GM11168 (cell line): ENCODE measurements at regions not wholly inside any gene's neighbourhood (a gene's known extent, or its start where the extent isn't known, plus 50 kb on each side); places are given as distances from the start of the nearest gene placed in this dataset.
"Not testable (repeated sequence)": the region's sequence is repeated elsewhere in the genome, so short reads cannot be mapped to it uniquely, and the experiment has no call there.

ENCODE experiments used
- in situ Hi-C: fragments of 300-500 bp; cut with MboI; formaldehyde crosslinking; loops from one replicate; pipeline ENCODE4 v1.12.0; 2022; ENCODE audit warnings: low sequenced_read_pairs; ENCODE audit not compliant: unreplicated experiment

- in situ Hi-C loops = no loop called here
These were observed 97.2 kb downstream of the SLC4A3 start for GRCh38 chr2:219724628-219725027.

- in situ Hi-C loops = no loop called here
These were observed 99.5 kb downstream of the SLC4A3 start for GRCh38 chr2:219726916-219727315.

- in situ Hi-C loops = no loop called here
These were observed 100.5 kb downstream of the SLC4A3 start for GRCh38 chr2:219727771-219728429.

- in situ Hi-C loops = no loop called here
These were observed 101.6 kb downstream of the SLC4A3 start for GRCh38 chr2:219728991-219729487.

- in situ Hi-C loops = no loop called here
These were observed 103.7 kb downstream of the SLC4A3 start for GRCh38 chr2:219731173-219731572.

- in situ Hi-C loops = no loop called here
These were observed 105.7 kb downstream of the SLC4A3 start for GRCh38 chr2:219733106-219733505.

- in situ Hi-C loops = no loop called here
These were observed 106.3 kb downstream of the SLC4A3 start for GRCh38 chr2:219733746-219734145.

GRCh38 chr2:219736209-219736608 is 108.8 kb downstream of the SLC4A3 start:
- in situ Hi-C loops = no loop called here

- in situ Hi-C loops = no loop called here
These were observed 109.9 kb downstream of the SLC4A3 start for GRCh38 chr2:219737270-219737691.

- in situ Hi-C loops = no loop called here
These were observed 111.6 kb downstream of the SLC4A3 start for GRCh38 chr2:219739066-219739465.

- in situ Hi-C loops = no loop called here
These were observed 112.5 kb downstream of the SLC4A3 start for GRCh38 chr2:219739866-219740440.

- in situ Hi-C loops = no loop called here
These were observed 116.1 kb downstream of the SLC4A3 start for GRCh38 chr2:219743548-219743947.

- in situ Hi-C loops = no loop called here
These were observed 116.6 kb downstream of the SLC4A3 start for GRCh38 chr2:219744066-219744465.

GRCh38 chr2:219744600-219744999 is 117.2 kb downstream of the SLC4A3 start:
- in situ Hi-C loops = no loop called here

- in situ Hi-C loops = no loop called here
These were observed 120.2 kb downstream of the SLC4A3 start for GRCh38 chr2:219747637-219748036.

- in situ Hi-C loops = no loop called here
These were observed 121.5 kb downstream of the SLC4A3 start for GRCh38 chr2:219748671-219749570.

- in situ Hi-C loops = not testable (repeated sequence)
These were observed 123.7 kb downstream of the SLC4A3 start for GRCh38 chr2:219751121-219751520.

GRCh38 chr2:219752726-219753125 is 125.3 kb downstream of the SLC4A3 start:
- in situ Hi-C loops = no loop called here

GRCh38 chr2:219758907-219759680 is 131.7 kb downstream of the SLC4A3 start:
- in situ Hi-C loops = no loop called here

- in situ Hi-C loops = no loop called here
These were observed 132.4 kb downstream of the SLC4A3 start for GRCh38 chr2:219759801-219760200.
